Endothelial cell of umbilical vein (primary cell): ENCODE measurements at regions not wholly inside any gene's neighbourhood (a gene's known extent, or its start where the extent isn't known, plus 50 kb on each side); places are given as distances from the start of the nearest gene placed in this dataset.

Source experiments
- BruUV-seq: library from RNA; stranded (reverse); fragments of 400-500 nt; replicated peaks from 2 replicates; lab custom pipeline; 2021; lab: Mats Ljungman, UMichigan
- CTCF ChIA-PET: fragments of 300-600, 350-600 bp; sonication (Branson Sonifier 250); formaldehyde crosslinking; loops from one replicate; lab custom pipeline; 2021; ENCODE audit warnings: antibody characterized with exemption, inconsistent platforms; lab: Charles Lee
- POLR2A ChIA-PET: fragments of 300-600, 350-600 bp; sonication (Branson Sonifier 250); formaldehyde crosslinking; loops from one replicate; lab custom pipeline; 2021; ENCODE audit warnings: antibody characterized with exemption, inconsistent platforms; lab: Charles Lee
- DNase-seq: peaks from one replicate; pipeline ENCODE4 v3.0.0-alpha.2; 2011; ENCODE audit warnings: low read depth, low spot score
- FAIRE-seq: peaks from 2 replicates; lab custom pipeline; 2011; peaks lifted over from hg19 to GRCh38; lab: Jason Lieb, UNC
- H2AFZ ChIP-seq: 2 replicates; pipeline ENCODE4 v1.6.0; 2012; ENCODE audit warnings: low read depth, low read length, control low read depth, inconsistent platforms
- H3K27ac ChIP-seq: 2 replicates; pipeline ENCODE4 v1.5.1; 2011; ENCODE audit warnings: low read depth, mild to moderate bottlenecking, control low read depth, low read length, moderate library complexity; ENCODE audit not compliant: insufficient read depth
- H3K27me3 ChIP-seq, 2 experiments: 2 replicates each; pipeline versions ENCODE4 v1.6.0 to v1.6.1; 2011; ENCODE audit warnings: low read length in 2 of 2, mixed read lengths in 1 of 2; ENCODE audit not compliant: control insufficient read depth in 2 of 2, insufficient read depth in 2 of 2
- H3K36me3 ChIP-seq, 2 experiments: 2 replicates in 1 of 2; 3 replicates in 1 of 2; pipeline ENCODE4 v1.5.1; 2011; ENCODE audit warnings: low read length in 2 of 2, mild to moderate bottlenecking in 1 of 2, moderate library complexity in 1 of 2; ENCODE audit not compliant: control insufficient read depth in 2 of 2, insufficient read depth in 2 of 2; ENCODE audit errors: extremely low read depth in 1 of 2
- H3K4me1 ChIP-seq: 3 replicates; pipeline ENCODE4 v1.5.1; 2011; ENCODE audit warnings: mild to moderate bottlenecking, low read length; ENCODE audit not compliant: control insufficient read depth, insufficient read depth; ENCODE audit errors: extremely low read depth
- H3K4me2 ChIP-seq: 2 replicates; pipeline ENCODE4 v1.6.1; 2011; ENCODE audit warnings: low read length, control low read depth, mixed read lengths; ENCODE audit not compliant: insufficient read depth
- H3K4me3 ChIP-seq, 3 experiments: fragments of 200-600 bp in 1 of 3; sonication (generic), shearing (Covaris generic) in 1 of 3; replicated peaks in 1 of 3; 2 replicates each; pipeline ENCODE4 v1.5.1; 2011 to 2016; ENCODE audit warnings: control low read depth in 3 of 3, low read length in 3 of 3, mild to moderate bottlenecking in 2 of 3, inconsistent platforms in 1 of 3, low read depth in 1 of 3, moderate library complexity in 1 of 3; ENCODE audit not compliant: insufficient read depth in 1 of 3
- H3K79me2 ChIP-seq: 2 replicates; pipeline ENCODE4 v1.6.0; 2012; ENCODE audit warnings: low read length, inconsistent platforms; ENCODE audit not compliant: control insufficient read depth, insufficient read depth
- H3K9ac ChIP-seq: replicated peaks from 2 replicates; pipeline ENCODE3; 2011; ENCODE audit warnings: low read length, control low read depth; ENCODE audit not compliant: insufficient read depth; ENCODE audit errors: extremely low read depth
- H3K9me1 ChIP-seq: replicated peaks from 3 replicates; pipeline ENCODE4 v1.6.0; 2011; ENCODE audit warnings: mild to moderate bottlenecking, low read length; ENCODE audit not compliant: control insufficient read depth, insufficient read depth; ENCODE audit errors: extremely low read depth
- H3K9me3 ChIP-seq: replicated peaks from 2 replicates; pipeline ENCODE4 v1.5.1; 2012; ENCODE audit warnings: low read length, inconsistent platforms; ENCODE audit not compliant: control insufficient read depth, insufficient read depth
- H4K20me1 ChIP-seq: replicated peaks from 2 replicates; pipeline ENCODE3; 2011; ENCODE audit warnings: mild to moderate bottlenecking, low read length; ENCODE audit not compliant: control insufficient read depth, insufficient read depth; ENCODE audit errors: extremely low read depth
- CTCF ChIP-seq, 2 donors: IDR thresholded peaks; 1 replicate in 1 of 2; 2 replicates in 1 of 2; pipeline ENCODE4 v1.5.1; 2011; ENCODE audit warnings: low read length in 2 of 2, mild to moderate bottlenecking in 2 of 2, moderate library complexity in 2 of 2, control low read depth in 1 of 2, inconsistent platforms in 1 of 2, low read depth in 1 of 2; ENCODE audit not compliant: insufficient read depth in 1 of 2; ENCODE audit errors: extremely low read depth in 1 of 2
- EZH2 ChIP-seq: IDR thresholded peaks from 2 replicates; pipeline ENCODE4 v1.6.1; 2012; ENCODE audit warnings: borderline replicate concordance, low read depth, mild to moderate bottlenecking, moderate library complexity, low read length, inconsistent platforms; ENCODE audit not compliant: severe bottlenecking
- FOS ChIP-seq: IDR thresholded peaks from 2 replicates; pipeline ENCODE4 v1.6.1; 2011; ENCODE audit warnings: mild to moderate bottlenecking, low read length, moderate library complexity, borderline replicate concordance; ENCODE audit not compliant: insufficient read depth
- GATA2 ChIP-seq: IDR thresholded peaks from 2 replicates; pipeline ENCODE4 v1.7.0; 2011; ENCODE audit warnings: low read depth, mild to moderate bottlenecking, moderate library complexity, mixed read lengths, low read length; ENCODE audit not compliant: insufficient read length, insufficient read depth
- JUN ChIP-seq: IDR thresholded peaks from 2 replicates; pipeline ENCODE4 v1.6.1; 2011; ENCODE audit warnings: borderline replicate concordance, low read depth; ENCODE audit not compliant: insufficient read length, insufficient read depth
- MAX ChIP-seq: IDR thresholded peaks from 2 replicates; pipeline ENCODE4 v1.6.1; 2011; ENCODE audit not compliant: insufficient read depth, insufficient read length
- MYC ChIP-seq: IDR thresholded peaks from one replicate; pipeline ENCODE4 v1.6.1; 2011; ENCODE audit warnings: mild to moderate bottlenecking, low read depth, low read length
- POLR2A ChIP-seq: IDR thresholded peaks from 2 replicates; pipeline ENCODE4 v1.6.1; 2012; ENCODE audit warnings: low read depth, mild to moderate bottlenecking, control low read depth, low read length
- POLR2AphosphoS5 ChIP-seq: IDR thresholded peaks from 2 replicates; pipeline ENCODE4 v1.6.1; 2012; ENCODE audit warnings: low read depth, mild to moderate bottlenecking, control low read depth, low read length, moderate library complexity; ENCODE audit not compliant: insufficient read depth
- dilution Hi-C: fragments of 300-500 bp; cut with MboI; formaldehyde crosslinking; loops from one replicate; pipeline ENCODE4 v1.15.0; 2019; ENCODE audit warnings: low sequenced_read_pairs; ENCODE audit not compliant: extremely low pct_ligation_motif_present
- intact Hi-C: fragments of 100-400 bp; cut with micrococcal nuclease; formaldehyde crosslinking; loops from one replicate; pipeline ENCODE4 v1.10.0; 2022

GRCh38 chr1:99525331-99525730 lies 120.6 kb upstream of the PALMD start:
- no TSS peak for BruUV-seq
- intact Hi-C loops, result no loop called here
- Histone ChIP-seq H4K20me1 (no peaks in the 10 kb centered on the region), H3K27ac (no peak overlapping the region), H3K4me1 (no peaks in the 10 kb centered on the region), H3K36me3 (no peaks in the 10 kb centered on the region), H3K4me3 (no peak overlapping the region), H3K4me2 (no peak overlapping the region), H3K9me3 (no peaks in the 10 kb centered on the region), H3K79me2 (no peaks in the 10 kb centered on the region), H2AFZ (peak overlapping the region; percentile 32), H3K9me1 (no peaks in the 10 kb centered on the region), H3K9ac (no peak overlapping the region), H3K27me3 (no peaks in the 10 kb centered on the region)
- DNase-seq (no peak), FAIRE-seq (no peak)
- dilution Hi-C loops, result no loop called here
- TF ChIP-seq POLR2AphosphoS5 (no peak), JUN (no peak), MYC (no peak), FOS (no peak), EZH2 (no peak), POLR2A (no peak), GATA2 (no peak), CTCF (IDR thresholded peaks at IDR 0.05; ENCODE audit: extremely low read depth in 1 of 2, insufficient read depth in 1 of 2, low read depth in 1 of 2, low read length in 2 of 2) (no peak), MAX (no peak)
- ChIA-PET POLR2A (no interaction called here), CTCF (interaction anchor here (1.5 to 3.3 kb wide), 8 partner anchors 23 to 731 kb away, joined by 3 to 34 read pairs (median 15); partner anchors contain the start of gene PALMD)
